ENCODE measurements at regions not wholly inside any gene's neighbourhood (a gene's known extent, or its start where the extent isn't known, plus 50 kb on each side); places are given as distances from the start of the nearest gene placed in this dataset.

DNA sequence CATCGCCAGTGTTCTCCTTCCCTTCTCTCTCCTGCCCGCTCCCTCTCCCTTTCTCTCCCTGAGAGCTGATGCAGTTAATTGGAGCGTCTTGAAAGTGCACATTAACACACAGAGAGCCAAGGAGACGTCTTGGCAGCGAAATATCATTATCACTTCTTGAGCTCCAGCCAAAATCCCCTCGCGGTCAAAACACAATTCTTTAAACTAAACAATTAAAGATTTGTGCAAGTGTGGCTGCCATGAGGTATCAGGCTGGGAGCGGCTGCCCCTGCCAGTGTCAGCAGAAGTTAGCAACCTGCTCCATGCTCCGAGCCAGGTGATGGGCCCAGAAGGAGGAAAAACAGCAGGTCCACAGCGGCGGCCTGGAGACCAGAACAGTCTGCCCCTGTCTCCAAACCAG lies 100.9 kb upstream of the FOXP4 start:
- Histone ChIP-seq H3K9me3 (replicated peaks; ENCODE audit: control insufficient read depth, insufficient read depth, low read length) (no peaks in the 10 kb centered on the region), H3K79me2 (ENCODE audit: control insufficient read depth, insufficient read depth, low read length) (no peaks in the 10 kb centered on the region), H3K9me1 (replicated peaks; ENCODE audit: control insufficient read depth, extremely low read depth, insufficient read depth, low read length) (no peaks in the 10 kb centered on the region), H3K4me1 (ENCODE audit: control insufficient read depth, extremely low read depth, insufficient read depth, low read length) (no peaks in the 10 kb centered on the region), H3K27me3 (ENCODE audit: control insufficient read depth in 2 of 2, insufficient read depth in 2 of 2, low read length in 2 of 2) (peaks cover 27 to 29% of the 10 kb centered on the region in 2 experiments), H4K20me1 (replicated peaks; ENCODE audit: control insufficient read depth, extremely low read depth, insufficient read depth, low read length) (no peaks in the 10 kb centered on the region), H3K36me3 (ENCODE audit: control insufficient read depth in 2 of 2, extremely low read depth in 1 of 2, insufficient read depth in 2 of 2, low read length in 2 of 2) (no peaks in the 10 kb centered on the region), H3K4me2 (ENCODE audit: insufficient read depth, low read length) (no peak overlapping the region), H3K9ac (replicated peaks; ENCODE audit: extremely low read depth, insufficient read depth, low read length) (no peak overlapping the region), H3K27ac (ENCODE audit: insufficient read depth, low read depth, low read length) (no peak overlapping the region), H2AFZ (ENCODE audit: low read depth, low read length) (no peak overlapping the region), H3K4me3 (replicated peaks in 1 of 3; ENCODE audit: insufficient read depth in 1 of 3, low read depth in 1 of 3, low read length in 3 of 3) (no peak overlapping the region)
- CTCF ChIA-PET: interaction anchor here (1.5 to 2.3 kb wide), 3 partner anchors 16 to 157 kb away, joined by 4 to 12 read pairs (median 5); no protein-coding TSS in a partner anchor
- DNase-seq (ENCODE audit: low read depth, low spot score): no peak
- POLR2A ChIA-PET: interaction anchor here (0.6 kb wide), 1 partner anchor 237 kb away, joined by 4 read pairs; no protein-coding TSS in a partner anchor
- TF ChIP-seq GATA2 (IDR thresholded peaks at IDR 0.05; ENCODE audit: insufficient read depth, insufficient read length, low read depth, low read length) (no peak), EZH2 (IDR thresholded peaks at IDR 0.05; ENCODE audit: borderline replicate concordance, low read depth, low read length, severe bottlenecking) (no peak), POLR2AphosphoS5 (IDR thresholded peaks at IDR 0.05; ENCODE audit: insufficient read depth, low read depth, low read length) (no peak), POLR2A (IDR thresholded peaks at IDR 0.05; ENCODE audit: low read depth, low read length) (no peak), FOS (IDR thresholded peaks at IDR 0.05; ENCODE audit: borderline replicate concordance, insufficient read depth, low read length) (no peak), MYC (IDR thresholded peaks at IDR 0.05; ENCODE audit: low read depth, low read length) (no peak), JUN (IDR thresholded peaks at IDR 0.05; ENCODE audit: borderline replicate concordance, insufficient read depth, insufficient read length, low read depth) (no peak)
- TF ChIP-seq, protein P1, sequence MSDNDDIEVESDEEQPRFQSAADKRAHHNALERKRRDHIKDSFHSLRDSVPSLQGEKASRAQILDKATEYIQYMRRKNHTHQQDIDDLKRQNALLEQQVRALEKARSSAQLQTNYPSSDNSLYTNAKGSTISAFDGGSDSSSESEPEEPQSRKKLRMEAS (IDR thresholded peaks at IDR 0.05; ENCODE audit: insufficient read depth, insufficient read length): no peak
- TF ChIP-seq, protein P2, sequence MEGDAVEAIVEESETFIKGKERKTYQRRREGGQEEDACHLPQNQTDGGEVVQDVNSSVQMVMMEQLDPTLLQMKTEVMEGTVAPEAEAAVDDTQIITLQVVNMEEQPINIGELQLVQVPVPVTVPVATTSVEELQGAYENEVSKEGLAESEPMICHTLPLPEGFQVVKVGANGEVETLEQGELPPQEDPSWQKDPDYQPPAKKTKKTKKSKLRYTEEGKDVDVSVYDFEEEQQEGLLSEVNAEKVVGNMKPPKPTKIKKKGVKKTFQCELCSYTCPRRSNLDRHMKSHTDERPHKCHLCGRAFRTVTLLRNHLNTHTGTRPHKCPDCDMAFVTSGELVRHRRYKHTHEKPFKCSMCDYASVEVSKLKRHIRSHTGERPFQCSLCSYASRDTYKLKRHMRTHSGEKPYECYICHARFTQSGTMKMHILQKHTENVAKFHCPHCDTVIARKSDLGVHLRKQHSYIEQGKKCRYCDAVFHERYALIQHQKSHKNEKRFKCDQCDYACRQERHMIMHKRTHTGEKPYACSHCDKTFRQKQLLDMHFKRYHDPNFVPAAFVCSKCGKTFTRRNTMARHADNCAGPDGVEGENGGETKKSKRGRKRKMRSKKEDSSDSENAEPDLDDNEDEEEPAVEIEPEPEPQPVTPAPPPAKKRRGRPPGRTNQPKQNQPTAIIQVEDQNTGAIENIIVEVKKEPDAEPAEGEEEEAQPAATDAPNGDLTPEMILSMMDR (IDR thresholded peaks at IDR 0.05; ENCODE audit: extremely low read depth in 1 of 2, insufficient read depth in 1 of 2, low read depth in 1 of 2, low read length in 2 of 2): no peak
- BruUV-seq (replicated peaks): no TSS peak
- dilution Hi-C loops (cut with MboI; ENCODE audit: extremely low pct_ligation_motif_present, low sequenced_read_pairs): no loop called here
- intact Hi-C loops (cut with micrococcal nuclease): no loop called here
- no peak for FAIRE-seq
